GM23248 (cell line): ENCODE measurements at regions not wholly inside any gene's neighbourhood (a gene's known extent, or its start where the extent isn't known, plus 50 kb on each side); places are given as distances from the start of the nearest gene placed in this dataset.

Source experiments
- DNase-seq: peaks from one replicate; pipeline ENCODE4 v3.0.0-alpha.2; 2015
- H2AFZ ChIP-seq: fragments of 200-600 bp; sonication (generic); 2 replicates; pipeline ENCODE4 v1.6.1; 2016; ENCODE audit warnings: antibody characterized with exemption
- H3F3A ChIP-seq: fragments of 200-600 bp; sonication (generic); 2 replicates; pipeline ENCODE4 v1.6.1; 2016; ENCODE audit warnings: mild to moderate bottlenecking, antibody characterized with exemption, mixed run types; ENCODE audit not compliant: insufficient read depth
- H3K27ac ChIP-seq: fragments of 200-600 bp; sonication (generic); 2 replicates; pipeline ENCODE4 v1.5.1; 2016; ENCODE audit warnings: mild to moderate bottlenecking
- H3K27me3 ChIP-seq: fragments of 200-600 bp; sonication (generic); replicated peaks from 2 replicates; pipeline ENCODE4 v1.6.1; 2016; ENCODE audit warnings: mild to moderate bottlenecking; ENCODE audit not compliant: insufficient read depth
- H3K36me3 ChIP-seq: fragments of 200-600 bp; sonication (generic); 2 replicates; pipeline ENCODE4 v1.6.1; 2016; ENCODE audit warnings: low read depth, mild to moderate bottlenecking
- H3K4me1 ChIP-seq: fragments of 200-600 bp; sonication (generic); 2 replicates; pipeline ENCODE4 v1.6.1; 2016; ENCODE audit warnings: mild to moderate bottlenecking; ENCODE audit not compliant: insufficient read depth
- H3K4me2 ChIP-seq: fragments of 200-600 bp; sonication (generic); one replicate; pipeline ENCODE4 v1.6.1; 2016; ENCODE audit warnings: mild to moderate bottlenecking; ENCODE audit not compliant: unreplicated experiment
- H3K4me3 ChIP-seq: fragments of 200-600 bp; sonication (generic); 2 replicates; pipeline ENCODE4 v1.5.1; 2016; ENCODE audit warnings: mild to moderate bottlenecking
- H3K79me2 ChIP-seq: fragments of 200-600 bp; sonication (generic); 2 replicates; pipeline ENCODE4 v1.6.1; 2016; ENCODE audit warnings: mild to moderate bottlenecking; ENCODE audit not compliant: insufficient read depth
- H3K9ac ChIP-seq: fragments of 200-600 bp; sonication (generic); 2 replicates; pipeline ENCODE4 v1.6.1; 2016; ENCODE audit warnings: mild to moderate bottlenecking
- H3K9me2 ChIP-seq: fragments of 200-600 bp; sonication (generic); 2 replicates; pipeline ENCODE4 v1.6.1; 2016; ENCODE audit warnings: mixed run types, mild to moderate bottlenecking, moderate library complexity; ENCODE audit not compliant: insufficient read depth
- H3K9me3 ChIP-seq: fragments of 200-600 bp; sonication (generic); one replicate; pipeline ENCODE4 v1.6.1; 2017; ENCODE audit warnings: low read depth
- H4K20me1 ChIP-seq: fragments of 200-600 bp; sonication (generic); 2 replicates; pipeline ENCODE4 v1.6.0; 2016; ENCODE audit not compliant: insufficient read depth
- EZH2 ChIP-seq: fragments of 200-600 bp; sonication (generic); IDR thresholded peaks from 2 replicates; pipeline ENCODE4 v1.6.1; 2018; ENCODE audit warnings: antibody characterized with exemption, mild to moderate bottlenecking; ENCODE audit not compliant: insufficient read depth, poor library complexity, severe bottlenecking
- EZH2phosphoT487 ChIP-seq: fragments of 200-600 bp; sonication (generic); IDR thresholded peaks from 2 replicates; pipeline ENCODE4 v1.6.1; 2018; ENCODE audit warnings: antibody characterized with exemption, moderate library complexity, mild to moderate bottlenecking, low read depth; ENCODE audit not compliant: insufficient read depth
- WGBS, 2 experiments: methylation state at CpG; one replicate each; pipeline ENCODE4 v1.1.6; 2015 to 2017; ENCODE audit warnings: low lambda C conversion rate in 2 of 2, low coverage in 1 of 2; ENCODE audit errors: missing lambda C conversion rate in 2 of 2; 5-methylcytosine and 5-hydroxymethylcytosine counted together
- in situ Hi-C: fragments of 300-500 bp; cut with MboI; formaldehyde crosslinking; loops from 2 replicates; pipeline ENCODE4 v1.15.0; 2020

- Histone ChIP-seq H3K4me1 (no peaks in the 10 kb centered on the region), H3K9me2 (no peaks in the 10 kb centered on the region), H2AFZ (no peak overlapping the region), H3K36me3 (no peaks in the 10 kb centered on the region), H4K20me1 (no peaks in the 10 kb centered on the region), H3F3A (no peaks in the 10 kb centered on the region), H3K79me2 (no peaks in the 10 kb centered on the region), H3K27ac (no peak overlapping the region), H3K27me3 (no peaks in the 10 kb centered on the region), H3K9ac (no peak overlapping the region), H3K4me2 (no peak overlapping the region), H3K9me3 (no peaks in the 10 kb centered on the region), H3K4me3 (no peak overlapping the region)
- peak; percentile 4 for DNase-seq
- in situ Hi-C loops: no loop called here
- WGBS, 2 experiments: 60 to 66% methylated on average over 7 of the region's 7 CpGs
- TF ChIP-seq EZH2 (no peak), EZH2phosphoT487 (no peak)
Measured at GRCh38 chr6:12459945-12460661, 169.9 kb downstream of the EDN1 start.

- peak overlapping the region; percentile 42; the same call in 1 of the 2 replicates for H2AFZ ChIP-seq
- DNase-seq: no peak
- H3K4me2 ChIP-seq: no peak overlapping the region
- H3K27me3 ChIP-seq: no peaks in the 10 kb centered on the region
- no peaks in the 10 kb centered on the region for H3K79me2 ChIP-seq
- in situ Hi-C loops: no loop called here
- no peaks in the 10 kb centered on the region for H3K9me2 ChIP-seq
- no peaks in the 10 kb centered on the region for H4K20me1 ChIP-seq
- no peaks in the 10 kb centered on the region for H3K36me3 ChIP-seq
- TF ChIP-seq EZH2phosphoT487 (no peak), EZH2 (no peak)
- WGBS, 2 experiments: 18 to 22% methylated on average over 8 of the region's 8 CpGs
- H3F3A ChIP-seq: peaks cover 13% of the 10 kb centered on the region; the same call in 1 of the 2 replicates
- no peak overlapping the region for H3K4me3 ChIP-seq
- peaks cover 20% of the 10 kb centered on the region for H3K4me1 ChIP-seq
- no peak overlapping the region for H3K9ac ChIP-seq
- H3K9me3 ChIP-seq: no peaks in the 10 kb centered on the region
- H3K27ac ChIP-seq: no peak overlapping the region
Measured at GRCh38 chr6:12467706-12468670, 177.8 kb downstream of the EDN1 start.

- WGBS, 2 experiments: 11 to 21% methylated on average over 4 of the region's 4 CpGs
- in situ Hi-C loops: no loop called here
- H4K20me1 ChIP-seq: no peaks in the 10 kb centered on the region
- peaks cover 23% of the 10 kb centered on the region; the same call in 1 of the 2 replicates for H3F3A ChIP-seq
- H3K4me2 ChIP-seq: peak overlapping the region; percentile 7
- no peaks in the 10 kb centered on the region for H3K9me3 ChIP-seq
- no peaks in the 10 kb centered on the region for H3K27me3 ChIP-seq
- peak overlapping the region; percentile 54 for H2AFZ ChIP-seq
- no peaks in the 10 kb centered on the region for H3K79me2 ChIP-seq
- H3K9me2 ChIP-seq: no peaks in the 10 kb centered on the region
- no peak for TF ChIP-seq EZH2phosphoT487
- TF ChIP-seq EZH2: no peak
- H3K4me1 ChIP-seq: peaks cover 22% of the 10 kb centered on the region
- peak overlapping the region; percentile 23 for H3K27ac ChIP-seq
- H3K36me3 ChIP-seq: no peaks in the 10 kb centered on the region
- DNase-seq: peak; percentile 82
- H3K9ac ChIP-seq: no peak overlapping the region
- no peak overlapping the region for H3K4me3 ChIP-seq
Measured at GRCh38 chr6:12472601-12473038, 182.5 kb downstream of the EDN1 start.

- Histone ChIP-seq H3K9ac (no peak overlapping the region), H2AFZ (no peak overlapping the region), H4K20me1 (no peaks in the 10 kb centered on the region), H3K9me2 (no peaks in the 10 kb centered on the region), H3K4me2 (no peak overlapping the region), H3K4me1 (peaks cover 15% of the 10 kb centered on the region), H3K79me2 (no peaks in the 10 kb centered on the region), H3K36me3 (no peaks in the 10 kb centered on the region), H3F3A (peaks cover 18% of the 10 kb centered on the region; the same call in 1 of the 2 replicates), H3K9me3 (no peaks in the 10 kb centered on the region), H3K27ac (no peak overlapping the region), H3K27me3 (no peaks in the 10 kb centered on the region), H3K4me3 (no peak overlapping the region)
- in situ Hi-C loops: no loop called here
- WGBS, 2 experiments: 91 to 97% methylated on average over 1 of the region's 1 CpG
- DNase-seq: no peak
- TF ChIP-seq EZH2 (no peak), EZH2phosphoT487 (no peak)
Measured at GRCh38 chr6:12473494-12473893, 183.3 kb downstream of the EDN1 start.
